HG03175 (cell line): ENCODE measurements at regions not wholly inside any gene's neighbourhood (a gene's known extent, or its start where the extent isn't known, plus 50 kb on each side); places are given as distances from the start of the nearest gene placed in this dataset.
"Not testable (repeated sequence)": the region's sequence is repeated elsewhere in the genome, so short reads cannot be mapped to it uniquely, and the experiment has no call there.

Experiments
- ATAC-seq: cut with Tn5 transposase; IDR thresholded peaks from one replicate; pipeline ENCODE4 v1.9.1; 2021; ENCODE audit warnings: mild to moderate bottlenecking, moderate library complexity; ENCODE audit not compliant: unreplicated experiment

- no peak for ATAC-seq
Measured at GRCh38 chr3:110821586-110821985, 250.0 kb upstream of the NECTIN3 start.

- no peak for ATAC-seq
Measured at GRCh38 chr3:110822971-110823370, 248.6 kb upstream of the NECTIN3 start.

- no peak for ATAC-seq
Measured at GRCh38 chr3:110846971-110847370, 224.6 kb upstream of the NECTIN3 start.

GRCh38 chr3:110849064-110849463, 222.6 kb upstream of the NECTIN3 start:
- ATAC-seq, result no peak

- ATAC-seq, result no peak
Measured at GRCh38 chr3:110851736-110852135, 219.9 kb upstream of the NECTIN3 start.

GRCh38 chr3:110855207-110855606, 216.4 kb upstream of the NECTIN3 start:
- ATAC-seq, result no peak

- ATAC-seq, result no peak
Measured at GRCh38 chr3:110856916-110857315, 214.7 kb upstream of the NECTIN3 start.

- ATAC-seq, result no peak
Measured at GRCh38 chr3:110858549-110858948, 213.1 kb upstream of the NECTIN3 start.

- no peak for ATAC-seq
Measured at GRCh38 chr3:110859336-110859735, 212.3 kb upstream of the NECTIN3 start.

GRCh38 chr3:110859993-110860392, 211.6 kb upstream of the NECTIN3 start:
- ATAC-seq, result no peak

GRCh38 chr3:110865934-110866333, 205.7 kb upstream of the NECTIN3 start:
- no peak for ATAC-seq

- ATAC-seq, result no peak
Measured at GRCh38 chr3:110868106-110868505, 203.5 kb upstream of the NECTIN3 start.

- no peak for ATAC-seq
Measured at GRCh38 chr3:110869736-110870135, 201.9 kb upstream of the NECTIN3 start.

- ATAC-seq, result no peak
Measured at GRCh38 chr3:110871869-110872268, 199.7 kb upstream of the NECTIN3 start.

- ATAC-seq, result no peak
Measured at GRCh38 chr3:110878692-110879091, 192.9 kb upstream of the NECTIN3 start.

GRCh38 chr3:110881069-110881468, 190.5 kb upstream of the NECTIN3 start:
- peak; percentile 80 for ATAC-seq

GRCh38 chr3:110886222-110886893, 185.3 kb upstream of the NECTIN3 start:
- no peak for ATAC-seq

- ATAC-seq, result no peak
Measured at GRCh38 chr3:110887176-110887575, 184.4 kb upstream of the NECTIN3 start.

- ATAC-seq, result not testable (repeated sequence)
Measured at GRCh38 chr3:110888625-110889375, 182.8 kb upstream of the NECTIN3 start.

GRCh38 chr3:110889376-110889699, 182.3 kb upstream of the NECTIN3 start:
- ATAC-seq, result not testable (repeated sequence)

- no peak for ATAC-seq
Measured at GRCh38 chr3:110894574-110894973, 177.0 kb upstream of the NECTIN3 start.

GRCh38 chr3:110895054-110895453, 176.6 kb upstream of the NECTIN3 start:
- no peak for ATAC-seq

- ATAC-seq, result no peak
Measured at GRCh38 chr3:110897046-110897445, 174.6 kb upstream of the NECTIN3 start.
